Brain microvascular endothelial cell (primary cell): ENCODE measurements at regions not wholly inside any gene's neighbourhood (a gene's known extent, or its start where the extent isn't known, plus 50 kb on each side); places are given as distances from the start of the nearest gene placed in this dataset.

Experiments
- DNase-seq: peaks from one replicate; pipeline ENCODE4 v3.0.0-alpha.2; 2020
- H3K27ac ChIP-seq: fragments of 250-450 bp; sonication (Bioruptor Pico); 2 replicates; pipeline ENCODE4 v1.5.1; 2020; ENCODE audit warnings: mild to moderate bottlenecking, moderate library complexity
- H3K27me3 ChIP-seq: fragments of 250-450 bp; sonication (Bioruptor Pico); replicated peaks from 2 replicates; pipeline ENCODE4 v1.5.1; 2020; ENCODE audit warnings: mild to moderate bottlenecking
- H3K36me3 ChIP-seq: fragments of 250-450 bp; sonication (Bioruptor Pico); replicated peaks from 2 replicates; pipeline ENCODE4 v1.5.1; 2020; ENCODE audit warnings: mild to moderate bottlenecking
- H3K4me3 ChIP-seq: 2 replicates; pipeline ENCODE4 v1.5.1; 2011; ENCODE audit warnings: low read depth, mild to moderate bottlenecking, control low read depth, low read length, moderate library complexity
- in situ Hi-C: cut with HindIII; loops from 2 replicates; pipeline ENCODE4 v1.10.0; 2017; ENCODE audit warnings: low sequenced_read_pairs, low pct_ligation_motif_present
- TF ChIP-seq, protein P1 (sequence below): IDR thresholded peaks from 2 replicates; pipeline ENCODE4 v1.5.1; 2011; ENCODE audit warnings: low read depth, mild to moderate bottlenecking, moderate library complexity, low read length, control low read depth, inconsistent platforms; ENCODE audit errors: missing control alignments

- no peaks in the 10 kb centered on the region for H3K36me3 ChIP-seq
- DNase-seq = no peak
These were observed 561.2 kb upstream of the MKI67 start for GRCh38 chr10:128687408-128687807.

DNA sequence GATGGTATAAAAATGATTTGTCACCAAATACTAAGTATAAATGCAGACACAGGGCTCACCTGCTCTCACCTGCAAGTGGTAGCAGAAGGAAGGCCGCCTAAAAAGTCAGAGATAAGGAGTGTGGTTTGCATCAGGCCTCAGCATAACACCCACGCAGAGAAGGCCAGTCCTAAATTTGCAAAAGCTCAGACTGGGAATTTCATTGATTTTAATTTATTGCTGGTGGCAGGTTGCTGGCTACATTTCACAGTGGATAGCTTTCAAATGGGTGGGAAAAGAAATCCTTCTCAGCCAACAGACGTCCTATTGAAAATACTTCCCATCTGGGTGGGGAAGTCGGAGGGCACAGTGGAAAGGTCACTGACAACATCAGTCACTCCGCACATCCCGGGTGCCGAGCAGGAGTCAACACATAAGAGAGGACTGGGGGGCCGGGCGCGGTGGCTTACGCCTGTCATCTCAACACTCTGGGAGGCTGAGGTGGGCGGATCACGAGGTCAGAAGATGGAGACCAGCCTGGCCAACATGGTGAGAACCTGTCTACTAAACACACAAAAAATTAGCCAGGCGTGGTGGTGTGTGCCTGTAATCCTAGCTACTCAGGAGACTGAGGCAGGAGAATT is 561.8 kb upstream of the MKI67 start:
- H3K27me3 ChIP-seq = no peaks in the 10 kb centered on the region
- TF ChIP-seq, protein P1, sequence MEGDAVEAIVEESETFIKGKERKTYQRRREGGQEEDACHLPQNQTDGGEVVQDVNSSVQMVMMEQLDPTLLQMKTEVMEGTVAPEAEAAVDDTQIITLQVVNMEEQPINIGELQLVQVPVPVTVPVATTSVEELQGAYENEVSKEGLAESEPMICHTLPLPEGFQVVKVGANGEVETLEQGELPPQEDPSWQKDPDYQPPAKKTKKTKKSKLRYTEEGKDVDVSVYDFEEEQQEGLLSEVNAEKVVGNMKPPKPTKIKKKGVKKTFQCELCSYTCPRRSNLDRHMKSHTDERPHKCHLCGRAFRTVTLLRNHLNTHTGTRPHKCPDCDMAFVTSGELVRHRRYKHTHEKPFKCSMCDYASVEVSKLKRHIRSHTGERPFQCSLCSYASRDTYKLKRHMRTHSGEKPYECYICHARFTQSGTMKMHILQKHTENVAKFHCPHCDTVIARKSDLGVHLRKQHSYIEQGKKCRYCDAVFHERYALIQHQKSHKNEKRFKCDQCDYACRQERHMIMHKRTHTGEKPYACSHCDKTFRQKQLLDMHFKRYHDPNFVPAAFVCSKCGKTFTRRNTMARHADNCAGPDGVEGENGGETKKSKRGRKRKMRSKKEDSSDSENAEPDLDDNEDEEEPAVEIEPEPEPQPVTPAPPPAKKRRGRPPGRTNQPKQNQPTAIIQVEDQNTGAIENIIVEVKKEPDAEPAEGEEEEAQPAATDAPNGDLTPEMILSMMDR = no peak
- in situ Hi-C loops = no loop called here
- H3K36me3 ChIP-seq = no peaks in the 10 kb centered on the region
- DNase-seq = no peak
- H3K27ac ChIP-seq = no peak overlapping the region
- no peak overlapping the region for H3K4me3 ChIP-seq

More at GRCh38 chr10:128687408-128687807, 561.2 kb upstream of the MKI67 start:
- H3K27ac ChIP-seq = no peak overlapping the region
- H3K27me3 ChIP-seq = no peaks in the 10 kb centered on the region
- TF ChIP-seq, protein P1 = no peak
- in situ Hi-C loops = no loop called here
- no peak overlapping the region for H3K4me3 ChIP-seq

GRCh38 chr10:128689667-128690066 is 563.4 kb upstream of the MKI67 start:
- no peaks in the 10 kb centered on the region for H3K36me3 ChIP-seq
- no peak for DNase-seq
- H3K4me3 ChIP-seq = no peak overlapping the region
- TF ChIP-seq, protein P1 = no peak
- no peak overlapping the region for H3K27ac ChIP-seq
- no peaks in the 10 kb centered on the region for H3K27me3 ChIP-seq
- in situ Hi-C loops = no loop called here

DNA sequence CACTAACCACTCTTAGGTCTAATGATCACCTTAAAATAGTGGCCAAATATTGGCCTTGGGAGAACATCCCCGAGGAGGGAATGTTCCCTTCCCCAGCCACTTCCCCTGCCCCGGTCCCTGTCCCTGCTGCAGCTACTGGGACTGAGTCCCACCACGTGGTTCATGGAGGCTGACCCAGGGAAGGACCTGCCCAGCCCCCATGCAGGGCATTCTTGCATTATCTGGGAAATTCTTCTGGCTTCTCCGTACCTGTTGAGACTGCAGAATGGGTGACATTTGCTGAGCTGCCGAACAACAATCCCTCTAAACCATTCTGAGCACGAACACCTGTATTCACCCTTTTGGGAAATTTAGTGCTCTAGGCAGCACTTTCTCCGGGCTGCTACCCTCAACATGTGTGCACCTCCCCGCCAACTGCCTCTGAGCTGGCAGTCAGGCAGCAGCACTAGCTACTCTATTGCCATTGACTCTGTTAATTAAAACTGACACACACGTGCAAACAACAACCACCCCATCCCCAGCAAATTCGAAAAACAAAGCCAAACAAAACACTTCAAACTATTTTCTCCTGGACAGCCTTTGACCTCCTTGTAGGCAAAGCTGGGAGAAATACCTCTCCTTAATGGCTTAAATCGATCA is 567.4 kb upstream of the MKI67 start:
- Histone ChIP-seq H3K27ac (no peak overlapping the region), H3K4me3 (no peak overlapping the region), H3K36me3 (no peaks in the 10 kb centered on the region), H3K27me3 (no peaks in the 10 kb centered on the region)
- DNase-seq = no peak
- in situ Hi-C loops = no loop called here
- TF ChIP-seq, protein P1 = no peak

GRCh38 chr10:128694168-128694850 is 568.1 kb upstream of the MKI67 start:
- H3K36me3 ChIP-seq = no peaks in the 10 kb centered on the region
- H3K27ac ChIP-seq = no peak overlapping the region
- DNase-seq = no peak
- H3K4me3 ChIP-seq = no peak overlapping the region
- in situ Hi-C loops = no loop called here
- H3K27me3 ChIP-seq = no peaks in the 10 kb centered on the region
- TF ChIP-seq, protein P1 = no peak
